GM18867 (cell line): ENCODE measurements at regions not wholly inside any gene's neighbourhood (a gene's known extent, or its start where the extent isn't known, plus 50 kb on each side); places are given as distances from the start of the nearest gene placed in this dataset.

Experiments used
- ATAC-seq: cut with Tn5 transposase; IDR thresholded peaks from one replicate; pipeline ENCODE4 v1.9.1; 2021; ENCODE audit warnings: mild to moderate bottlenecking, moderate library complexity; ENCODE audit not compliant: unreplicated experiment

- no peak for ATAC-seq
Observed at GRCh38 chr4:125679989-125680388, 365.2 kb downstream of the FAT4 start.

GRCh38 chr4:125681240-125681639 lies 366.5 kb downstream of the FAT4 start:
- ATAC-seq, result peak; percentile 85

- ATAC-seq, result no peak
Observed at GRCh38 chr4:125682730-125683129, 368.0 kb downstream of the FAT4 start.

GRCh38 chr4:125688841-125689240 lies 374.1 kb downstream of the FAT4 start:
- ATAC-seq, result no peak

- no peak for ATAC-seq
Observed at GRCh38 chr4:125689805-125690204, 375.1 kb downstream of the FAT4 start.

GRCh38 chr4:125693228-125693627 lies 378.5 kb downstream of the FAT4 start:
- no peak for ATAC-seq

- no peak for ATAC-seq
Observed at GRCh38 chr4:125702406-125702805, 387.7 kb downstream of the FAT4 start.

- ATAC-seq, result no peak
Observed at GRCh38 chr4:125703443-125703842, 388.7 kb downstream of the FAT4 start.

GRCh38 chr4:125704726-125705125 lies 390.0 kb downstream of the FAT4 start:
- ATAC-seq, result no peak

- ATAC-seq, result no peak
Observed at GRCh38 chr4:125705681-125706080, 390.9 kb downstream of the FAT4 start.

GRCh38 chr4:125707397-125707796 lies 392.6 kb downstream of the FAT4 start:
- no peak for ATAC-seq

GRCh38 chr4:125710766-125711165 lies 396.0 kb downstream of the FAT4 start:
- no peak for ATAC-seq

- no peak for ATAC-seq
Observed at GRCh38 chr4:125714049-125714448, 399.3 kb downstream of the FAT4 start.

- ATAC-seq, result no peak
Observed at GRCh38 chr4:125714845-125715244, 400.1 kb downstream of the FAT4 start.

- ATAC-seq, result no peak
Observed at GRCh38 chr4:125719987-125720386, 405.2 kb downstream of the FAT4 start.

GRCh38 chr4:125722009-125722408 lies 407.3 kb downstream of the FAT4 start:
- ATAC-seq, result no peak

GRCh38 chr4:125725957-125726525 lies 411.3 kb downstream of the FAT4 start:
- ATAC-seq, result no peak

GRCh38 chr4:125727931-125728330 lies 413.2 kb downstream of the FAT4 start:
- ATAC-seq, result no peak

- no peak for ATAC-seq
Observed at GRCh38 chr4:125728568-125728967, 413.8 kb downstream of the FAT4 start.

- no peak for ATAC-seq
Observed at GRCh38 chr4:125729171-125729570, 414.4 kb downstream of the FAT4 start.

GRCh38 chr4:125732632-125733031 lies 417.9 kb downstream of the FAT4 start:
- no peak for ATAC-seq

GRCh38 chr4:125734504-125734903 lies 419.7 kb downstream of the FAT4 start:
- no peak for ATAC-seq

GRCh38 chr4:125735102-125735501 lies 420.3 kb downstream of the FAT4 start:
- no peak for ATAC-seq
